Right lobe of liver (tissue), 4 donors: ENCODE measurements at regions not wholly inside any gene's neighbourhood (a gene's known extent, or its start where the extent isn't known, plus 50 kb on each side); places are given as distances from the start of the nearest gene placed in this dataset.

Experiments
- POLR2A ChIP-seq: fragments of 450-650 bp; IDR thresholded peaks from one replicate; pipeline ENCODE4 v1.6.1; 2017; ENCODE audit warnings: antibody characterized with exemption, mild to moderate bottlenecking
- TF ChIP-seq, protein P1 (sequence below), 4 donors: fragments of 200-600 bp in 3 of 4; fragments of 450-650 bp in 1 of 4; IDR thresholded peaks; one replicate each; pipeline versions ENCODE4 v1.5.1 to v1.8.0; 2016 to 2022; ENCODE audit warnings: antibody characterized with exemption in 4 of 4, mild to moderate bottlenecking in 2 of 4
- donor health status: DM: no; HTN: no; CAD: no.
- donor health status: DM: no; HTN: no; CAD: no.
- donor health status: DM: no; HTN: yes; CAD: no.

DNA sequence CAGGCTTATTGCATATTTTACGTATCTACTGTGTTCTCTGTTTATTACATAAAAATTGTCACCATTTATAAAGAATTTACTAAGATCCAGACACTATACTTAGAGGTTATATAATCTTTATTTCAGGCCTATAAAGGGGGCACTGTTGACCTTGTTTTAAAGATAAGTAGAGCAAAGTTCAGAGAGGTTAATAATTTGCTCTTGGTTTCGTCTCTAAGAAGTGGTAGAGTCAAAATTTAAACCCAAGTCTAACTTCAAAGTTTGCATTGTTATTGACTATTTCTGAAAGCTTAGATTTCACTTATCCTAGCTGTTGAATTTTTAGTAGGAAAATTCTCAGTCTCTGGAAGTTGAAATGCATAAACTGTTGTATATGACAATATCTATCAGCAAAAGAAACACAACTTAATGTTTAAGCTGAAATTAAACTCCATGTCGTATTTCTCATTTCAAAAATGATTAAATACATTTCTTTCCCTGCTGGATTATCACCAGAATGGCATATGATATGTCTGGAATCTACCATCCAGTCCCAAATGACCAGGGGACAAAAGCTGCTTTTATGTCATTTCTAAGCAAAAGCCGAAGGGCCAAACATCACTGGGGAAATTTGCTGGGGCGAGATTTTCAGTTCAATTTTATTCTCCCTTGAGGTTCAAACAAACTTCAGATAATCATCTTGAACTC is 138.4 kb downstream of the SLC7A11 start:
- TF ChIP-seq, protein P1, sequence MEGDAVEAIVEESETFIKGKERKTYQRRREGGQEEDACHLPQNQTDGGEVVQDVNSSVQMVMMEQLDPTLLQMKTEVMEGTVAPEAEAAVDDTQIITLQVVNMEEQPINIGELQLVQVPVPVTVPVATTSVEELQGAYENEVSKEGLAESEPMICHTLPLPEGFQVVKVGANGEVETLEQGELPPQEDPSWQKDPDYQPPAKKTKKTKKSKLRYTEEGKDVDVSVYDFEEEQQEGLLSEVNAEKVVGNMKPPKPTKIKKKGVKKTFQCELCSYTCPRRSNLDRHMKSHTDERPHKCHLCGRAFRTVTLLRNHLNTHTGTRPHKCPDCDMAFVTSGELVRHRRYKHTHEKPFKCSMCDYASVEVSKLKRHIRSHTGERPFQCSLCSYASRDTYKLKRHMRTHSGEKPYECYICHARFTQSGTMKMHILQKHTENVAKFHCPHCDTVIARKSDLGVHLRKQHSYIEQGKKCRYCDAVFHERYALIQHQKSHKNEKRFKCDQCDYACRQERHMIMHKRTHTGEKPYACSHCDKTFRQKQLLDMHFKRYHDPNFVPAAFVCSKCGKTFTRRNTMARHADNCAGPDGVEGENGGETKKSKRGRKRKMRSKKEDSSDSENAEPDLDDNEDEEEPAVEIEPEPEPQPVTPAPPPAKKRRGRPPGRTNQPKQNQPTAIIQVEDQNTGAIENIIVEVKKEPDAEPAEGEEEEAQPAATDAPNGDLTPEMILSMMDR (IDR thresholded peaks at IDR 0.05) = no peak
- TF ChIP-seq POLR2A = no peak
